Upper lobe of left lung (tissue), 4 donors: ENCODE measurements at regions not wholly inside any gene's neighbourhood (a gene's known extent, or its start where the extent isn't known, plus 50 kb on each side); places are given as distances from the start of the nearest gene placed in this dataset.

Source experiments
- POLR2AphosphoS5 ChIP-seq, 2 donors: sonication (generic); formaldehyde crosslinking; IDR thresholded peaks; one replicate each; pipeline ENCODE4 v1.5.1; 2017; ENCODE audit warnings: antibody characterized with exemption in 2 of 2
- TF ChIP-seq, protein P1 (sequence below), 6 experiments: fragments of 450-650 bp in 4 of 6; fragments of 200-600 bp in 2 of 6; sonication (generic) in 2 of 6; IDR thresholded peaks; one replicate each; pipeline ENCODE4 v1.5.1; 2016 to 2019; ENCODE audit warnings: antibody characterized with exemption in 6 of 6

DNA sequence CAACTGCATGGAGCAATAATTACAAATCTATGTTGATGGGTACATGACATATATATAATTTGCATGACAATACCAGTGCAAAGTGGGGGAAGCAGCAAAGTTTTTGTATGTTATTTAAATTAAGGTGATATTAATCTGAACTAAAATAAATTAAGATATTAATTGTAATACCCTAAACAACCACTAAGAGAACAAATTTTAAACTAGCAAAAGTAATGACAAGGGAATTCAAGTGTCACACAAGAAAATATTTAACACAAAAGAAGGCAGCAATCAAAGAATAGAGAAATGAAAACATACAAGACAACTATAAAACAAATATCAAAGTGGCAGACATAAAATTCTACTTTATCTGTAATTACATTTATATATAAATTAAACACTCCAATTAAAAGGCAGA is 2003.4 kb downstream of the MAT2B start:
- no peak for TF ChIP-seq POLR2AphosphoS5 (IDR thresholded peaks at IDR 0.05)
- TF ChIP-seq, protein P1, sequence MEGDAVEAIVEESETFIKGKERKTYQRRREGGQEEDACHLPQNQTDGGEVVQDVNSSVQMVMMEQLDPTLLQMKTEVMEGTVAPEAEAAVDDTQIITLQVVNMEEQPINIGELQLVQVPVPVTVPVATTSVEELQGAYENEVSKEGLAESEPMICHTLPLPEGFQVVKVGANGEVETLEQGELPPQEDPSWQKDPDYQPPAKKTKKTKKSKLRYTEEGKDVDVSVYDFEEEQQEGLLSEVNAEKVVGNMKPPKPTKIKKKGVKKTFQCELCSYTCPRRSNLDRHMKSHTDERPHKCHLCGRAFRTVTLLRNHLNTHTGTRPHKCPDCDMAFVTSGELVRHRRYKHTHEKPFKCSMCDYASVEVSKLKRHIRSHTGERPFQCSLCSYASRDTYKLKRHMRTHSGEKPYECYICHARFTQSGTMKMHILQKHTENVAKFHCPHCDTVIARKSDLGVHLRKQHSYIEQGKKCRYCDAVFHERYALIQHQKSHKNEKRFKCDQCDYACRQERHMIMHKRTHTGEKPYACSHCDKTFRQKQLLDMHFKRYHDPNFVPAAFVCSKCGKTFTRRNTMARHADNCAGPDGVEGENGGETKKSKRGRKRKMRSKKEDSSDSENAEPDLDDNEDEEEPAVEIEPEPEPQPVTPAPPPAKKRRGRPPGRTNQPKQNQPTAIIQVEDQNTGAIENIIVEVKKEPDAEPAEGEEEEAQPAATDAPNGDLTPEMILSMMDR (IDR thresholded peaks at IDR 0.05): no peak
